RPMI8226 (cell line): ENCODE measurements at regions not wholly inside any gene's neighbourhood (a gene's known extent, or its start where the extent isn't known, plus 50 kb on each side); places are given as distances from the start of the nearest gene placed in this dataset.
A peak's percentile ranks its signal among the peaks of the same experiment; 100 is the strongest.

ENCODE experiments used
- DNase-seq: peaks from one replicate; pipeline ENCODE4 v3.0.0-alpha.2; 2015

DNA sequence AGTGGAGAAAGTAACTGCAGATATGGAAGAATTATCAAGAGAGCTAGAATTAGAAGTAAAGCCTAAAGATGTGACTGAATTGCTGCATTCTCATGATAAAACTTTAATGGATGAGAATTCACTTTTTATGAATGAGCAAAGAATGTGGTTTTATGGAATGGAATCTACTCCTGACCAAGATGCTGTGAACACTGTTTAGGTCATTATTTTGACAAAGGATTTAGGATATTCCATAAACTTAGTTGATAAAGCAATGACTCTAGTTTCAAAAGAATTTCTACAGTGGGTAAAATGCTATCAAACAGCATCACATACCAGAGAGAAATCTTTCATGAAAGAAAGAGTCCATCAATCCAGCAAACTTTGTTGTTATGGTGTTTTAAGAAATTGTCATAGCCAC is 1317.7 kb upstream of the ACVR2A start:
- DNase-seq: no peak

DNA sequence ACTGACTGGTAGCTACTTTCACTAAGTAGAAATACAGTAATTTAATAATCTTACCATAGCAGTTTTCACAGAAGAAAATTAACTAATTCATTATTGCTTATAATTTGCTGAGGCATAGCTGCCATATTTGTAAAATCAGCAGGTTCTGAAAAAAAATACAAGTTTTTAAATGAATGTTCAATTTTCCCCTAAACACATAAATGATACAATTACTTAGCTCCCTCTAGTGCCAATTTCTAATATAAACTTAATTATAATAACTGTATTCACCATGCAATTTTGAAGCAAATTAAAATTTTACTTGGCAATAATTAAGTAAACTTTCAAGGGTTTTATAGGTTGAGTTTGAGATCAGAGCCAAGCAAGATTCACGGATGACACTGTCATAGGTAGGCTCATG is 1321.6 kb upstream of the ACVR2A start:
- DNase-seq: no peak

DNA sequence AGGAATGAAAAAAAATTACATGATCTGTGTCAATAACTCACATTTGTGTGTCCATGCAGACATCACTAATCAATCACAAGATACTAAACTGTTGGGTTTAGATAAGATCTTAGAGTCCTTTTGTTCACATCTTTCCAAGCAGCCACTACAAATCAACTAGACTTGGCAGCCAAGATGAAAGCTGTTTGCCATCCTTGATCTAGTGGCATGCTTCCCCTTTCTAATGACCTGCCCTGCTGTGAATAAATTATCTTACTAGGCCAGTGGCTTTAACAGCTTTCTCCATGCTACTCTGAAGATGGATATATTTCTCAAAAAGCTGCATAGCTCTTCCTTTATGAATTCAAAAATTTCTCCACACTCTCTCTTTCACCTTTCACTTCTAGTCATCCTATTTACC is 1338.0 kb upstream of the ACVR2A start:
- DNase-seq: no peak

DNA sequence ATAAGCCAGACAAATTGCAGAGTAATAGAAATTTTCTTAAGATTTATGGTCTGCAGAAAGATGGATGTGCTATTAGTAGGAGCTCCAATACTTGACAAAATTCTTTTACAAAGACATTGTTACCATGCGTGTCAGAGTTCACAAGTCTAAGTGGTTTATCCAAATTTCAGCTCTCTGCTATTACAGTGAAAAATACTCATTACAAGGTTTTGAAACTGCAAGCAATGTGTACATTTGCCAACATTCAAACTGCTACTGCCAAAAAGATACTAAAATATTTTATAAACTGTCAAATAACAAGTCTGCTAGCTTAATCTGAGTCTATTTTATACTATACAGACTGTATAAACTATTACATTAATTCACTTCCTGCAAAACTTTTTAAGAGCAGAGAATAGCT is 1341.5 kb upstream of the ACVR2A start:
- DNase-seq: no peak

DNA sequence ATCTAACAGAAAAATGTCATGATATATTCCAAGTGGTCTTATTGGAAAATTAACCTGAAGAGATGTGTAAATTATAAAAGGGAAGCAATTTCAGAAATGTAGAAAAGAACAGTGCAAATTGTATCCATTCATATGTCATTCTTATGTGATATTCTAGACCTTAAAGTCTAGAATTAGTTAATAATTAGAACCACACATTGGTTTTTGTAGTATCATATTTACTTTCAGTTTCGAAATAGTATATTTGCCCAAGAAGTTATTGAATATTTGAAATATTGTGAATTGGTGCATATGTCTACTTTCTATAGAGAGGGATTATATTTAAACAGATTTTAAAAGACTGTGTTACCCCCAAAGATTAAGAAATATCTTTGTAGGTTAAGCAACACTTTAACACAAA is 1348.6 kb upstream of the ACVR2A start:
- no peak for DNase-seq

DNA sequence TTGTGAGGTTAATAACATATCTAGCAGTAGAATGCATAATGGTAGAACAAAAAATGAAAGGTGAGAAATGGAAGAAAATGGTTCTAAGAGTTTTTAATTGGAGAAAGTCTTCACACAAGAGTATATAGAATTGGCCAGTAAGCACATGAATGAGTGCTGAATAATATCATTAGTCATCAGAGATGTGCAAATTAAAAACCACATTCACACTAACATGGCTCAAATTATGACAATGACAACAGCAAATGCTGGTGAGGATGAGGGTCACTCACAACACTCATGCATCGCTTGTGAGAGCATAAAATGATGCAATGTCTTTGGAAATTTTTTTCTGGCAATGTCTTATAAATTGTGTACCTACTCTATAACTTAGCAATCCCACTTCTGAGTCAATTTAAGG is 1355.4 kb upstream of the ACVR2A start:
- DNase-seq: no peak

DNA sequence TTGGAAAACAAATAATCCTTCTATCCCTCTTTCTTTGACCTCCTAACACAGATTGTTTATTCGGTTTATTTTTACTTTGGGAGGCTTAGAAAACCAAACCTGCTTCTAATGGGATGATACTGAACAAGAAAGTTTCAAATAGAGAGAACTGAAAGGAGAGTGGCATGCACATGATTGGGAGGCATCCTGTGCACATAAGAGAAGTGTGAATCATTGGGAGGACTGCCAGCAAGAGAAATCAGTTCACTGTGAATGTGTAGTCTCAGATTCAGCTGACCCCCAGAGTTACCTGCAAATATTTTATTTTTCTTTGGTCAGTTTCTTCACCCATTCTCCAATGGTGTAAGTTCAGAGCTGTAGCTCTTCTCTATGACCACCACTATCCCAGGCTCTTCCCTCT is 1363.2 kb upstream of the ACVR2A start:
- DNase-seq: peak; percentile 11

DNA sequence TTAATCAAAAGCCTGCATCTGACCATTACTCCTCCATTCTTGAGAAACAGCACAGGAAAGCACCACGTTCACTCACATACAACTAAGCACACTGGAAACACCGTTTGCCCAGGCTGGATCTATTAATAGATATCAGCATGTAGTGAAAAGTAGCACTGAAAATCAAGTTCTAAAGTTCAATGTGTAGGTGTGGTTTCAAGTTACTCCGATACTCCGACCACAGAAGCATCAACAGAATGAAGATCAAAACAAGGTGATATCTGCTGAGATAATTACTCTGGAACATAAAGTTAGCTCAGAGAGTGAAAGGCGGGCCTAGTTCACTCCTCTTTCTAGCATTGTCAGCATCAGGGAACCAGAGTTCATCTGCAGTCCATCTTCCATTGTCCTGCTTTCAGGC is 1367.4 kb upstream of the ACVR2A start:
- DNase-seq: peak; percentile 56

DNA sequence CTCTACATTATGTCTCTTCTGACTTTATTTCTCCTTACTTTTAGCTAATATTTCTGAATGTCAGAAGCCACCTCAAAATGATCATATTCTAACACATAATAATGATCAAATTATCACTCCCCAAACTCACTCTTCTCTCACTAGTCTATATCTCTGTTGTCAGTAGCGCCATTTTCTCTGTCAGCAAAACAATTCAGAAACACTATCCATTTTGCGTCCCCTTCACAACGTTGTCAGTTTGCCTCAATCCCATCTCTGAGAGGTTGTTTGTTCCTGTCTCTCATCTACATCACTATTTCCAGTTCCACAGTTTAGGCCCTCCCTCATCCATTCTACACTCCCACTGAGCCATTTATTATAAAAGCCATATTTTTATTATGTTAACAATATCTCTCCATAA is 1376.3 kb upstream of the ACVR2A start:
- DNase-seq: no peak

DNA sequence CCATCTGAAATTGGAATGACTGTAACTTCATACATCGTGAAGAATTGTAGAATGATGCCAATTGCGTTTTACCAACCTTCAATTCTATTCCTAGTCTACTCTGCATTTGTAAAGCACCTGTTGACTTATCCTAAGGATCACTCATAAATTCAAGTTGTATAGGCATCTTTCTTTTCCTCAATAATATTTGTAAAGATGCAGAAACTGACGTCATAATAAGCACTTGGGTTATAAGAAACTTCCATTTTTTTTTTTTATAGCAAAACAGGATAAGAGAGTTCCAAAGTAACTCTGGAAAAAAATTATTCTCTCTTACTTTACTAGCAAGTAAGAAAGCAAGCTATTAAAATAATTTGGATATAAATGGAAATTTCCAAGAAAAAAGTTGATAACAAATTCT is 1377.4 kb upstream of the ACVR2A start:
- DNase-seq: no peak

DNA sequence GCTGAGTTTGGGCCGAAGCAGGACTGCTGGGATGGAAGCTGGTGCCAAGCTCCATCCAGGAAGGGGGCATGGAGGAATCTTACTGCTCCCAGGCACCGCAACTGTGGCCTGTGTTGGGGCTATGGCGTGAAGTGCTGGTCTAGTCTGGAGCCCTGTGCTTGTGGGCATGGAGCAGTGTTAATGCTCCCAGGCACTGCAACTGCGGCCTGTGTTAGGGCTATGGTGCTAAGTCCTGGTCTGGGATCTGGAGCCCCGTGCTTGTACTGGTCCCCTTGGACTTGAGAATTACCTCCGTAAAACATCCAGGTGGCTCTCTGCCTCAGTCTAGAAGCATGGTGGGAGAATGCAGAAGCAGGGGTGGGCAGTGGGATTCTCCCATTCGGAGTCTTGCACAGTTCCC is 1379.4 kb upstream of the ACVR2A start:
- DNase-seq: no peak

DNA sequence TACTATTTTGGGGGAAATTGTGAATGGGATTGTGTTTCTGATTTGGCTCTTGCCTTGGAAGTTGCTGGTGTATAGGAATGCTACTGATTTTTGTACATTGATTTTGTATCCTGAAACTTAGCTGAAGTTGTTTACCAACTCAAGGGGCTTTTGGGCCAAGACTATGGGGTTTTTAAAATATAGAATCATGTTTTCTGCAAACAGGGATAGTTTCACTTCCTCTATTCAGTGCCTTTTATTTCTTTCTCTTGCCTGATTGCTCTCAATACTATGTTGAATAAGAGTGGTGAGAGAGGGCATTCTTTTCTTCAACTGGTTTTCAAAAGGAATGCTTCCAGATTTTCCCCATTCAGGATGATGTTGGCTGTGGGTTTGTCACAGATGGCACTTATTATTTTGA is 1383.8 kb upstream of the ACVR2A start:
- peak; percentile 57 for DNase-seq

DNA sequence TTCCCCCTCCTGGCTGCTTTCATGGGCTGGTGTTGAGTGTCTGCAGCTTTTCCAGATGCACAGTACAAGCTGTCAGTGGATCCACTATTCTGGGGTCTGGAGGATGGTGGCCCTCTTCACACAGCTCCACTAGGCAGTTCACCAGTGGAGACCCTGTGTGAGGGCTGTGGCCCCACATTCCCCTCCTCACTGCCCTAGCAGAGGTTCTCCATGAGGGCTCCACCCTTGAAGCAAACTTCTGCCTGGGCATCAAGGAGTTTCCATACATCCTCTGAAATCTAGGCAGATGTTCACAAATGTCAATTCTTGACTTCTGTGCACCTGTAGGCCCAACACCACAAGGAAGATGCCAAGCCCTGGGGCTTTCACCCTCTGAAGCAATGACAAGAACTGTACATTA is 1386.2 kb upstream of the ACVR2A start:
- no peak for DNase-seq

DNA sequence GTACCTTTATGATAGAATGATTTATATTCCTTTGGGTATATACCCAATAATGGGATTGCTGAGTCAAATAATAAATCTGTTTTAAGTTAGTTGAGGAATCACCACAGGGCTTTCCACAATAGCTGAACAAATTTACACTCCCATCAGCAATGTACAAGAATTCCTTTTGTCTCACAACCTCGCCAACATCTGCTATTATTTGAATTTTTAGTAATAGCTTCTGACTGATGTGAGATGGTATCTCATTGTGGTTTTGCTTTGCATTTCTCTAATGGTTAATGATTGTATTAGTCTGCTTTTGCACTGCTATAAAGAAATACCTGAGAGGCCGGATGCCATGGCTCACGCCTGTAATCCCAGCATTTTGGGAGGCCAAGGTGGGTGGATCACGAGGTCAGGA is 1387.6 kb upstream of the ACVR2A start:
- no peak for DNase-seq

DNA sequence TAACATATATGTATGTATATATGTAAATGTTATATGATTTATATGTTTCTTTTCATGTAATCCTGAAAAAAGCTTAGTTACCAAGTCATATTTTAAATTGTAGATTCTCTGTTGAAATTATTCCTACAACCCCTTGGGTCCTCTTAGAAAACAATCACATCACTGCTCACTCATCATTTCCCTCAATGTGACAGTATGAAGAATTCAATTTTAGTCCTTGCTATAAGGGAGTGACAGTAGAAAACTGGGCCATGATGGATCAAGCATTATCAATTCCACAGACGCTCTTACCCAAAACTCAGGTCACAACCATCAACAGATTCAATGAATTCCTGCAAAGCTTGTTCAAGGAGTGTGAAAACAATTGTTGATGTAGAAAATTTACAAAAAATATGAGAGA is 1389.5 kb upstream of the ACVR2A start:
- no peak for DNase-seq

DNA sequence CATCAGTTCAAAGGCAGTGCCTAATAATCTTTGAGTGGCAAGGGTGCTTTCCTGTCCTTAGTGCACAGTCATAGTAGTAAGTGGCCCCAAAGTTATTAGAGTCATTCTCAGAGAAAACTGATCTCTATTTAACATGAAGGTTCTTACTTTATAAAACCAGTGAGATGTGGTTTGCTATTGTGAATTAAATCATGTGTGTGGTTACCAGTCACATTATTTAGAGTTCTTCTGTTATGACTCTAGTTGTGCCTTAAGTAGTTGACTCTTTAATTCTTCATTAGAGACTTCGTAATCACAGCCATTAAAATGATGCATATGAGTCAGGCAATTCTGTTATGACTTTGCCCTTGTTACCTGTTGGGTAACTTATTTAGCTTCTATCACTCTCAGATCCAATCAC is 1392.9 kb upstream of the ACVR2A start:
- no peak for DNase-seq

DNA sequence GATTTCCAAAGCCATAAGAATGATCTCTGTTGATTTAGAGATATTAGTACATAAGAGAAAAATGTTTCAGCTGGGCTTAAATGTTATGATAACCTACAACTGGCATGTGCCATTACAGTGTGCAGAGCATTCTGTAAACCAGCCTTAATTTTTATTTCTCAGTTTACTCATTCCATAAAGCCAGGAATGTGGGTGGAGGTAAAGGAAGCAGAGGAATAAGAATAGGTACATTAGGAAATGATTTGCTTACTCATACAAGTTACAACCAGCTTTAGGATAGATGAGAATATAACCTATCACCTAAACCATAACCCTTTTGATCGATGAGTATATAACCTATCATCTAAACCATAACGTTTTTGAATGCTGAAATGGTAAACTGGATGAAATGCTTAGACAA is 1394.7 kb upstream of the ACVR2A start:
- no peak for DNase-seq

DNA sequence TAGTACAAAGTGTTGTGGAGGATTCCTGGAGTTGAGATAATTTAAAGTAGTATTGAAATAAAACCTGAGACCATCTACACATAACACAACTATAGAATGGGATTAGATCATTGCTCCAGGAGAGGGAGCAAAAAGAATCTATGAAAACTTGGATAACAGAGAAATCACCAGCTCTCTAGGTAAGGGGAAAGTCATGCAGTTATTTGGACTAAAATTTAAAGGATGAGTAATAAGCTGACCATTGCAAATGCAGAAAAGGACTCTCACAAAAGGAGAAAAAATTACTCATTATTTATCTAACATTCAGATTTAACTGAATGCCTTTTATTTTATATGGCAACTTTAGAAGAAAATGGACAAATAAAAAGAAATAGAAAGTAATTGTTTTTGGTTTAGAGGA is 1399.8 kb upstream of the ACVR2A start:
- DNase-seq: no peak

DNA sequence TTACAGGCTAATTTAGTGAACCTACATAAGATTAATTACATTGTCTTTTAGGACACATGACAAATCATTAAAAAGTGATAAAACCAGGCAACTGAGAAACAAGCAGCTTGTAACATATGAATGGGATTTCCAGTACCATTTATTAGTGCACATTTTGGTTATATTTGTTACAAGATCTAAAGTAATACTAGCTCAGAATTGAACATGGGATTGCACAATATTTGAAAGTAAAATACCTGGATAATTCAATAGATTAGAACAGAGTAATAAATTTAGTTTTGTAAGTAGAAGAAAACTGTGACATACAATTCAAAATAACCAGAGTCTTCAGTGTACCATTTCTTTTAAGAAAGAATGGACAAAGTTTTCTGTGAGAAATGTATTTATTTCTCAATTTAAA is 1400.7 kb upstream of the ACVR2A start:
- no peak for DNase-seq

DNA sequence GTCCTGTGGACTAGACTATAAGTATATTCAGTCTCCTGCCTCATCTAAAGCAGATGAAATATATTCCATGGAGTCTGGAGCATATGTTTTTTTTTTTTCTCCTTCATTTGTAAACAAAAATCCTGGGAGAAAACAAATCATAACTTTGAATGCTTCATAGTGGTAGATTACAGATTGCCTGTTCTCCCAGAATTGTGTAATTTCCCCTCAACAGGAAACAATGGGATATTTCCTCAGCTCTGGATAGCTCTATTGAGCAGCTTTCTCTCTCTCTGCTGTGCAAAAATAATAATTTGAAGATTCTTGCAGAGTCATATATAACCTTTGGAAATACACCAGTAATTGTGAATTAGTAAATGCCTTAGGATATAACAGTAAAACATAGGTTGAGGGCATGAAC is 1406.6 kb upstream of the ACVR2A start:
- DNase-seq: no peak

DNA sequence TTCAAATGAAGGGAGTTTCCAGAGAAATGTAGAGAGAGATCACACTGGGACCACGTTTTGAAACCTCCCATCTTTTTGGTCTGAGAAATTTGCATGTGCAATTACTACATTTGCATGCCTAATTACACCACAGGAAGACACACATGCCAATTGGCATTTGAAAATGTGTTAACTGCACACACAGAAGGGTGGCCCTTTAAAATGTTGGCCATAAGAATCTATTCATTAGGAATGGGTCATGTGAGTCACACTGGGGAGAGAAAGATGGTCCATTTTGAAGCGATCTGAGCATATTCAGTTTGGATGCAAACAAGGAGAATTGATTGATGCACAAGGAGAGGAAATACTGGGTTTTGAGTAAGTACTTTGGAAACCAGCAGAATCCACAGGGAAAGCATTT is 1407.1 kb upstream of the ACVR2A start:
- DNase-seq: no peak

DNA sequence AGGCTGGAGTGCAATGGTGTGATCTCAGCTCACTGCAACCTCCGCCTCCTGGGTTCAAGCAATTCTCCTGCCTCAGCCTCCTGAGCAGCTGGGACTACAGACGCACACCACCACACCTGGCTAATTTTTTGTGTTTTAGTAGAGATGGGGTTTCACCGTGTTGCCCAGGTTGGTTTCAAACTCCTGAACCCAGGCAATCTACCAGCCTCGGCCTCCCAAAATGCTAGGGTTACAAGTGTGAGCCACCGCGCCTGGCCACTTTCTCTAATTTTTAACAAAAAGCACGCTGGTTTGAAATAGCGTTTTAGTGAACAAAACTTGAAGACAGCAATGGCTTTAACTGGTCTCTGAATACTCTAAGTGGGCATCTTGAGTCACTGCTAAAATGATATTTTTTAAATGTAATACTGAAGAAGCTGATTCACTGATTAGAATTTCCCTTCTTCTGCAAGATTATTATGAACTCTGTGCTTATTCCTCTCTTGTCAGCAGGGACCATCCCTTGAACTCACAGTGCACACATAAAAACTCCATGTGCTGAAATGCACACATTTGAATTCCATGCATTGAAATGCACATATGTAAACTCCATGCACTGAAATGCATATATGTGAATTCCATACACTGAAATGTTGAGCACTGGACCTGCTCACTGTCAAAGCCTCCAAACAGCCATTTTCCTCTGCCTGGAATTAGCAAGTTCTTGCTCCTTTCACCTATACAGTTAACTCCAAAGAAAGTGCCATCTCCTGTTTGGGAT is 1411.5 kb upstream of the ACVR2A start:
- no peak for DNase-seq

DNA sequence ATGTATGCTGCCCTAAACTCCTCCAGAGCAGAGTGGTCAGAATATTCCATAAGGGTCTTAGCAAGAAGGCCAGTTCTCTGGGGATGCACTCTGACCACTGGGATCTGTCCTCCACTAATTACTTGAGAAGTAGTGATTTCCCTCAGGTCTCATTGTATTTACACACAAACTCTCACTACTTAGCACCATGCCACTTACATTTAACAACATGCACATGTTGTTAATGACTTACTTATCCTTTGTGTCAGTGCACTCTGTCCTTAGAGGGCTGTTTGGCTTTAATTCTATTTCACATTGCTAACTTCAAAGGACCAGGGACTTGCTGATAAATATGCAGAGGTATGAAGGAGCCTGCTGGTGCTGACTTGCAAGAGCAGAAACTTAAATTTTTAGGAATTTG is 1415.5 kb upstream of the ACVR2A start:
- no peak for DNase-seq

DNA sequence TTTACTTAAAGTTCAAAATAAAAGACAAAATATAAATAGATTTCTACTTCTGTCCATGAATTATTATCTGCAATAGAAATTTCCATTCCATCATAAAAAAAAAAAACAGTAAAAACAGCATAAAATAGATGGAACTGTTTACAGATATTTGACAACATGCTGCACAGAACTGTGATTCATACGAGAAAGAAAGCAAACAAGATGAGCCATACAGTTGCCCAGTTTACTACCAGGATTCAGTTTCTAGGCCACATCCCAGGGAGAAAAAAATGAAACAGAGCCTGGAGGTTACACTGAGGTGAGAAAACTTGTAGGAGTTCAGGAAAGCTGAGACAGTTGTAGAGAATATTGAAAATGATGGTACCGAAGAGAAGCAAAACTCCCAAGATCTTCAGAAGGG is 1426.9 kb upstream of the ACVR2A start:
- DNase-seq: no peak

DNA sequence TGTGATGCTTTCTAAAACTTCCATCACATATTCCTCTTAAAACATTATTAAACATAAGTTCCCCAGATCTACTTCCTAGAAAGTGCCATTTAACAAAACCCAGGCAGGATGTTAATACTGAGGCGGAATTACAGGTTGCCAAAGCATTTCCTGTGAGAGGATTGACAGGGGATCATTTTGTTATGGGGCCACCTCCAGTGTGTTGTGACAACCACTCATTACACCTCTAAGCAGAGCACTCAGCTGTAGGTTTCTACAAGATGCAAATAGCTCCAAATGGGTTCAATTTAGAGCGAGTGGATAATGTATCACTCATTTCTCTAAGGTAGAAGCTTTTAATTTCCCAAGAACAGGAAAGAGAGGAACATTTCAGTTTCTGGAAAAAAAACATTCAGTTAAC is 1429.5 kb upstream of the ACVR2A start:
- no peak for DNase-seq

DNA sequence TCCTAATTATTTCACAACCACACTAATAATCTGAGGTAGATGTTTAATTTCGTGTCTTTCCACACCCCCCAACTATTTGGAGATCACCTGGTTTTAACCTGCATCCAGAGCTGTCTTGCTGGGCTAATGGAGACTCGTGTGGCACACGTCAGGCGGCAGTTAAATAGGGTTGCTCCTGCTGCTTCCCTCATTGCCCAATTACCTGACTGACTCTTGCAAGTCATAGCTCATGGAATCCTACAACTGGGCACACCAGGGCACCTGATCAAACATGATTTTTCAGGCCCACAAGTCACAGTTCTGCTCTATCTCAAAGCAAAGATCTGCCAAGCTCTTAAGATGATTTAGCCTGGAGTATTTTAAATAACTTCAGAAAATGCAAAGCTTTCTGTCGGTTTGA is 1430.4 kb upstream of the ACVR2A start:
- no peak for DNase-seq
